H9 (cell line): ENCODE measurements at regions not wholly inside any gene's neighbourhood (a gene's known extent, or its start where the extent isn't known, plus 50 kb on each side); places are given as distances from the start of the nearest gene placed in this dataset.

Experiments used
- DNase-seq: peaks from one replicate; pipeline ENCODE4 v3.0.0-alpha.2; 2017
- H2AFZ ChIP-seq: one replicate; pipeline ENCODE4 v1.6.1; 2013; ENCODE audit warnings: mild to moderate bottlenecking, low read length, control low read depth, moderate library complexity
- H2AK5ac ChIP-seq: 2 replicates; pipeline ENCODE4 v1.6.1; 2013; ENCODE audit warnings: low read length, control low read depth, mixed read lengths; ENCODE audit not compliant: insufficient read length
- H2BK120ac ChIP-seq: one replicate; pipeline ENCODE4 v1.6.1; 2013; ENCODE audit warnings: low read depth, mild to moderate bottlenecking, low read length, control low read depth, inconsistent platforms; ENCODE audit not compliant: poor library complexity, severe bottlenecking
- H2BK12ac ChIP-seq: 2 replicates; pipeline ENCODE4 v1.6.1; 2013; ENCODE audit warnings: low read length, control low read depth, mixed read lengths, low read depth; ENCODE audit not compliant: insufficient read length
- H2BK15ac ChIP-seq: 2 replicates; pipeline ENCODE4 v1.6.1; 2013; ENCODE audit warnings: low read depth, low read length, control low read depth
- H2BK20ac ChIP-seq: one replicate; pipeline ENCODE4 v1.6.1; 2013; ENCODE audit warnings: low read depth, mild to moderate bottlenecking, low read length, control low read depth, inconsistent platforms; ENCODE audit not compliant: poor library complexity, severe bottlenecking
- H2BK5ac ChIP-seq: 2 replicates; pipeline ENCODE4 v1.6.1; 2013; ENCODE audit warnings: low read length, control low read depth, mixed read lengths; ENCODE audit not compliant: insufficient read length
- H3K14ac ChIP-seq: 2 replicates; pipeline ENCODE4 v1.6.1; 2013; ENCODE audit warnings: low read length, control low read depth; ENCODE audit not compliant: insufficient read depth
- H3K18ac ChIP-seq: 2 replicates; pipeline ENCODE4 v1.6.1; 2013; ENCODE audit warnings: low read depth, mild to moderate bottlenecking, mixed read lengths, low read length, control low read depth; ENCODE audit not compliant: insufficient read length
- H3K23ac ChIP-seq: 2 replicates; pipeline ENCODE4 v1.6.1; 2013; ENCODE audit warnings: low read length, control low read depth, mixed read lengths, low read depth; ENCODE audit not compliant: insufficient read length
- H3K23me2 ChIP-seq: 2 replicates; pipeline ENCODE4 v1.6.1; 2013; ENCODE audit warnings: low read depth, mild to moderate bottlenecking, mixed read lengths, low read length, control low read depth; ENCODE audit not compliant: insufficient read length, poor library complexity, severe bottlenecking
- H3K27ac ChIP-seq: 2 replicates; pipeline ENCODE4 v1.5.1; 2013; ENCODE audit warnings: low read length, control low read depth, mixed read lengths, low read depth; ENCODE audit not compliant: insufficient read length
- H3K27me3 ChIP-seq: 2 replicates; pipeline ENCODE4 v1.6.1; 2013; ENCODE audit warnings: low read length, control low read depth, inconsistent platforms; ENCODE audit not compliant: insufficient read depth
- H3K4ac ChIP-seq: 2 replicates; pipeline ENCODE4 v1.6.1; 2013; ENCODE audit warnings: low read depth, mild to moderate bottlenecking, control low read depth, inconsistent platforms, low read length, moderate library complexity
- H3K4me1 ChIP-seq: 2 replicates; pipeline ENCODE4 v1.6.1; 2013; ENCODE audit warnings: low read length, control low read depth, inconsistent platforms; ENCODE audit not compliant: insufficient read depth
- H3K4me2 ChIP-seq: 2 replicates; pipeline ENCODE4 v1.6.1; 2013; ENCODE audit warnings: low read length, control low read depth, mixed read lengths; ENCODE audit not compliant: insufficient read length, insufficient read depth
- H3K56ac ChIP-seq: 2 replicates; pipeline ENCODE4 v1.6.1; 2013; ENCODE audit warnings: low read depth, mild to moderate bottlenecking, mixed read lengths, low read length, control low read depth; ENCODE audit not compliant: insufficient read length
- H3K79me1 ChIP-seq: 2 replicates; pipeline ENCODE4 v1.6.1; 2013; ENCODE audit warnings: low read depth, mild to moderate bottlenecking, moderate library complexity, low read length, control low read depth, inconsistent platforms; ENCODE audit not compliant: insufficient read depth, poor library complexity, severe bottlenecking
- H3K79me2 ChIP-seq: 2 replicates; pipeline ENCODE4 v1.6.1; 2013; ENCODE audit warnings: low read length, control low read depth, inconsistent platforms; ENCODE audit not compliant: insufficient read depth
- H3K9ac ChIP-seq: 2 replicates; pipeline ENCODE4 v1.6.1; 2013; ENCODE audit warnings: low read length, control low read depth, mixed read lengths; ENCODE audit not compliant: insufficient read length; ENCODE audit errors: extremely low read depth
- H3K9me3 ChIP-seq: one replicate; pipeline ENCODE4 v1.6.1; 2013; ENCODE audit warnings: low read depth, low read length, inconsistent platforms; ENCODE audit not compliant: control insufficient read depth
- H3T11ph ChIP-seq: one replicate; pipeline ENCODE4 v1.6.1; 2013; ENCODE audit warnings: mild to moderate bottlenecking, low read length, control low read depth, inconsistent platforms
- H4K20me1 ChIP-seq: one replicate; pipeline ENCODE4 v1.6.1; 2013; ENCODE audit not compliant: control insufficient read depth, insufficient read length, insufficient read depth
- H4K5ac ChIP-seq: 2 replicates; pipeline ENCODE4 v1.6.1; 2013; ENCODE audit warnings: low read depth, mild to moderate bottlenecking, mixed read lengths, low read length, control low read depth; ENCODE audit not compliant: insufficient read length
- H4K8ac ChIP-seq: replicated peaks from 2 replicates; pipeline ENCODE4 v1.6.1; 2013; ENCODE audit warnings: low read length, control low read depth, mixed read lengths, low read depth; ENCODE audit not compliant: insufficient read length
- H4K91ac ChIP-seq: 2 replicates; pipeline ENCODE4 v1.6.1; 2013; ENCODE audit warnings: low read depth, mild to moderate bottlenecking, moderate library complexity, mixed read lengths, low read length, control low read depth; ENCODE audit not compliant: insufficient read length
- H3K27ac Mint-ChIP-seq, 3 experiments: 2 replicates in 2 of 3; 3 replicates in 1 of 3; pipeline ENCODE4 v1.8.0; 2020 to 2021; ENCODE audit warnings: mixed read lengths in 3 of 3, mild to moderate bottlenecking in 1 of 3, moderate library complexity in 1 of 3
- H3K27me3 Mint-ChIP-seq: 2 replicates; pipeline ENCODE4 v1.8.0; 2021; ENCODE audit warnings: low read depth, mild to moderate bottlenecking, moderate library complexity, mixed read lengths
- H3K36me3 Mint-ChIP-seq, 3 experiments: 2 replicates in 2 of 3; 3 replicates in 1 of 3; pipeline ENCODE4 v1.8.0; 2020 to 2021; ENCODE audit warnings: low read depth in 3 of 3, mixed read lengths in 3 of 3; ENCODE audit not compliant: insufficient read depth in 1 of 3
- H3K4me1 Mint-ChIP-seq, 2 experiments: 2 replicates each; pipeline ENCODE4 v1.8.0; 2020; ENCODE audit warnings: mixed read lengths in 2 of 2
- H3K4me3 Mint-ChIP-seq, 2 experiments: 2 replicates in 1 of 2; 3 replicates in 1 of 2; pipeline ENCODE4 v1.8.0; 2020 to 2021; ENCODE audit warnings: mild to moderate bottlenecking in 2 of 2, mixed read lengths in 2 of 2, moderate library complexity in 1 of 2
- H3K9me3 Mint-ChIP-seq, 2 experiments: 2 replicates in 1 of 2; 3 replicates in 1 of 2; pipeline ENCODE4 v1.8.0; 2020; ENCODE audit warnings: mild to moderate bottlenecking in 2 of 2, mixed read lengths in 2 of 2, moderate library complexity in 1 of 2
- WGBS: extraction: QIAGEN DNeasy Blood & Tissue Kit; methylation state at CpG from one replicate; pipeline ENCODE4 v1.1.7; 2013; ENCODE audit warnings: missing lambda C conversion rate, low lambda C conversion rate, mixed read lengths; ENCODE audit not compliant: insufficient read length; ENCODE audit errors: extremely low coverage; 5-methylcytosine and 5-hydroxymethylcytosine counted together
- TF ChIP-seq, protein P1 (sequence below): fragments of 200-600 bp; sonication (generic); conservative IDR thresholded peaks from 3 replicates; pipeline ENCODE4 v1.8.0; 2021; ENCODE audit warnings: antibody characterized with exemption, mild to moderate bottlenecking

DNA sequence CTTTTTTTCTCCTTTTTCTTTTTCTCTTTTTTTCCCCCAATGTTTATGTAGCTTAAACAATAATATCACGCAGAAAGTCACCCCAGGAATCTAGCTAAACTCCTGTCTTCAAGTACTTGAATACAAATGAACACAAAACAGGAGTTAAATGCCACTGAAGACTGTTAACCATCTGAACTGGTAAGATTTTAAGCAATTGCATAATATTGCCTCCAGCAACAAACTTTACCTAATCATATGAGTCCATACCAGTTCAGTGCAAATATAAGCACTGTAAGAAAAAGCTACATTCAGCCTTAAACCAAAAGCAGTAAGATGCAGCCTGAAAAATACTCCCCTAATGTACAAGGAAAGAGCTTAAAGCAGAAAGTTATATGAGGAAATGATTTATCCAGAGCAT lies 173.9 kb upstream of the TFAP2D start:
- WGBS: no CpG with 5 or more reads among the region's 1 CpG
- Histone ChIP-seq H3K14ac (no peak overlapping the region), H3K23ac (no peak overlapping the region), H2BK20ac (no peak overlapping the region), H3K79me1 (no peaks in the 10 kb centered on the region), H3K4ac (no peak overlapping the region), H2BK5ac (no peak overlapping the region), H3K23me2 (no peaks in the 10 kb centered on the region), H3K56ac (no peak overlapping the region), H3K18ac (no peak overlapping the region), H2AFZ (no peak overlapping the region), H2BK12ac (no peak overlapping the region), H2AK5ac (no peak overlapping the region), H3K9me3 (no peaks in the 10 kb centered on the region), H3K27me3 (no peaks in the 10 kb centered on the region), H2BK15ac (no peak overlapping the region), H4K91ac (no peak overlapping the region), H3K79me2 (no peaks in the 10 kb centered on the region), H3K9ac (no peak overlapping the region), H3K4me1 (no peaks in the 10 kb centered on the region), H4K20me1 (no peaks in the 10 kb centered on the region), H4K8ac (no peak overlapping the region), H3K4me2 (no peak overlapping the region), H3T11ph (no peak overlapping the region), H3K27ac (no peak overlapping the region), H2BK120ac (no peak overlapping the region), H4K5ac (no peak overlapping the region)
- no peaks in the 10 kb centered on the region for H3K27me3 Mint-ChIP-seq
- H3K27ac Mint-ChIP-seq: peak overlapping the region in 2 of 3 experiments; percentile 0 to 39; a peak in 3 of 7 replicates
- H3K4me3 Mint-ChIP-seq: no peak overlapping the region
- peaks cover 8 to 9% of the 10 kb centered on the region in 2 experiments for H3K4me1 Mint-ChIP-seq
- no peaks in the 10 kb centered on the region for H3K36me3 Mint-ChIP-seq
- TF ChIP-seq, protein P1, sequence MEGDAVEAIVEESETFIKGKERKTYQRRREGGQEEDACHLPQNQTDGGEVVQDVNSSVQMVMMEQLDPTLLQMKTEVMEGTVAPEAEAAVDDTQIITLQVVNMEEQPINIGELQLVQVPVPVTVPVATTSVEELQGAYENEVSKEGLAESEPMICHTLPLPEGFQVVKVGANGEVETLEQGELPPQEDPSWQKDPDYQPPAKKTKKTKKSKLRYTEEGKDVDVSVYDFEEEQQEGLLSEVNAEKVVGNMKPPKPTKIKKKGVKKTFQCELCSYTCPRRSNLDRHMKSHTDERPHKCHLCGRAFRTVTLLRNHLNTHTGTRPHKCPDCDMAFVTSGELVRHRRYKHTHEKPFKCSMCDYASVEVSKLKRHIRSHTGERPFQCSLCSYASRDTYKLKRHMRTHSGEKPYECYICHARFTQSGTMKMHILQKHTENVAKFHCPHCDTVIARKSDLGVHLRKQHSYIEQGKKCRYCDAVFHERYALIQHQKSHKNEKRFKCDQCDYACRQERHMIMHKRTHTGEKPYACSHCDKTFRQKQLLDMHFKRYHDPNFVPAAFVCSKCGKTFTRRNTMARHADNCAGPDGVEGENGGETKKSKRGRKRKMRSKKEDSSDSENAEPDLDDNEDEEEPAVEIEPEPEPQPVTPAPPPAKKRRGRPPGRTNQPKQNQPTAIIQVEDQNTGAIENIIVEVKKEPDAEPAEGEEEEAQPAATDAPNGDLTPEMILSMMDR: no peak
- DNase-seq: no peak
- H3K9me3 Mint-ChIP-seq: no peaks in the 10 kb centered on the region
